ENCODE measurements at regions not wholly inside any gene's neighbourhood (a gene's known extent, or its start where the extent isn't known, plus 50 kb on each side); places are given as distances from the start of the nearest gene placed in this dataset.
"Not testable (repeated sequence)": the region's sequence is repeated elsewhere in the genome, so short reads cannot be mapped to it uniquely, and the experiment has no call there.

DNA sequence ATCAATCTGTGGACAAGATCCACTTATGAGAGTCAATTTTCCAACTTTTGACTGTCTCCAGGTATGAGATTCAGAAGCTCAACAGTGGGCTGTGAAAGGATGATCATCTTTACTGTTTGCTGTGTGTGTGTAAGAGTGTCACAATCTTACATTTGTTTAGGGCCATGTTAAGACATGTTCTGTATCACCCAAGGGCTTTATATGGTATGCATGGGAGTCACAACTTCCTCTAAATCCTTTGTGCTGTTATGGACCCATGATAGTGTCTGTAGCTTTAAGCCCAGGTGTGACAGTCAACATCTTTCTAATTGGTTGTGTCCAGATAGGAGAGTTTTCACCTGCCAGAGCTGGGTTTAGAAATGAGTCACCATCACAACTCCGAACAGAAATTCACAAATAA, 70.2 kb downstream of the ZNF726 start:
- intact Hi-C loops (cut with DNase I); H3K9me3 ChIP-seq; H3K27ac ChIP-seq (replicated peaks in 1 of 4); DNase-seq (ENCODE audit: extremely low spot score); H3K4me1 ChIP-seq; H3K36me3 ChIP-seq; H3K4me3 ChIP-seq; H3K27me3 ChIP-seq: not testable (repeated sequence)
- WGBS = 91% methylated on average over 1 of the region's 1 CpG

DNA sequence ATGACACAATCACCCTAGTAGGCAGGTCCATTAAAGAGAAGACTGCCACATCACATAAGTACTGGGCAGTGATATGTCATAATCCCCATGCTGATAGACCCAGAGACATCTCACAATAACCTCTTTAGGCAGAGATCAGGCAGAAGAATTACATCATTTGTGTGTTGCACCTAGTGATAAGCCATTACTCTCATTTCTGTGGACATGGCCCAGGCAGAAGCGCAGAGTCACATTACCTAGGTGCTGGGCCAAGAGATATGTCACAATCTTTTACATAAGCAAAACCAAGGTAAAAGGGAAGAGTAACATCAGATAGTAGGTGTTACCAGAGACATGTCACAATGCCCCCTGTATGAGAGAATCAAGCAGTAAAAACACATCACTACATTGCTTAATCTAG, 71.9 kb downstream of the ZNF726 start:
- intact Hi-C loops (cut with DNase I) = no loop called here
- Histone ChIP-seq H3K27me3 (no peaks in the 10 kb centered on the region), H3K4me3 (no peak overlapping the region), H3K36me3 (no peaks in the 10 kb centered on the region), H3K9me3 (no peaks in the 10 kb centered on the region), H3K4me1 (no peaks in the 10 kb centered on the region), H3K27ac (replicated peaks in 1 of 4) (no peak overlapping the region)
- DNase-seq (ENCODE audit: extremely low spot score) = no peak
- TF ChIP-seq POLR2A (IDR thresholded peaks at IDR 0.05; ENCODE audit: low read depth) = no peak
- 85% methylated on average over 1 of the region's 1 CpG for WGBS

DNA sequence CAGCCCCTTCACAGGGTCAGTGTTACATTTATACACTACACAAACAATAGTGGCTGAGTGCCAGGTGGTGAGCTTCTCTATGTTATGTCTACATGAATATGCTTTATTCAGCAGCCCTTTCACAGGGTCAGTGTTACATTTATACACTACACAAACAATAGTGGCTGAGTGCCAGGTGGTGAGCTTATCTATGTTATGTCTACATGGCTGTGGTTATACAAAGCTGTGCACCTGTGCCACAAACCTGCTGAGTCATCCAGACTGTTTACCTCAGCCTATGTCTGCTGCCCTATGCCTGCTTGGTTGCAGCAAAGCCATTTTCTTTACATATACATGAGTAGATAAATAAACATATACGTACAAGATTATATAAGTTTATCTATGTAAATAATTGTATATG, 76.5 kb downstream of the ZNF726 start:
- no peaks in the 10 kb centered on the region for H3K4me1 ChIP-seq

DNA sequence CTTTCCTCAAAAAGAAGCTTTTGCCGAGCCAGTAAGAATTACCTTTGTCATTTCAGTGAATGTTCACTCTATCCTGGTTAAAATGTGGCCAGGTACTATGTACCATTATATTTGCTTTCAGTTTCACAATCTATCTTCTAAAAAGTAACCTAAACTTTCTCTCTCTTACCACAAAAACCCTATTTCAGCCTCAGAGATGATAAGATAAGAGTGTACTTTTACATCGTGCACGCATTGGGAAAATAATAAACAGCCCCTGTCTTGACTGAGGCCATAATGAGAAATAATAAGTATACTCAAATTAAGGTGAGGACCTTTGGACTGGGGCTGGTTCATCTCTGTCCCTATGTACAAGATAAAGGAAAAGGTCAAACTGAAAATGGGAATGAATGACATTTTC, 77.7 kb downstream of the ZNF726 start:
- 81% methylated on average over 3 of the region's 3 CpGs for WGBS
- H3K4me3 ChIP-seq = no peak overlapping the region
- no peak for DNase-seq (ENCODE audit: extremely low spot score)
- H3K27me3 ChIP-seq = no peaks in the 10 kb centered on the region
- intact Hi-C loops (cut with DNase I) = no loop called here
- H3K4me1 ChIP-seq = no peaks in the 10 kb centered on the region
- TF ChIP-seq POLR2AphosphoS5 (IDR thresholded peaks at IDR 0.05) = no peak
- TF ChIP-seq POLR2A (IDR thresholded peaks at IDR 0.05; ENCODE audit: low read depth) = no peak
- no peak for TF ChIP-seq EP300 (IDR thresholded peaks at IDR 0.05)
- TF ChIP-seq, protein P1, sequence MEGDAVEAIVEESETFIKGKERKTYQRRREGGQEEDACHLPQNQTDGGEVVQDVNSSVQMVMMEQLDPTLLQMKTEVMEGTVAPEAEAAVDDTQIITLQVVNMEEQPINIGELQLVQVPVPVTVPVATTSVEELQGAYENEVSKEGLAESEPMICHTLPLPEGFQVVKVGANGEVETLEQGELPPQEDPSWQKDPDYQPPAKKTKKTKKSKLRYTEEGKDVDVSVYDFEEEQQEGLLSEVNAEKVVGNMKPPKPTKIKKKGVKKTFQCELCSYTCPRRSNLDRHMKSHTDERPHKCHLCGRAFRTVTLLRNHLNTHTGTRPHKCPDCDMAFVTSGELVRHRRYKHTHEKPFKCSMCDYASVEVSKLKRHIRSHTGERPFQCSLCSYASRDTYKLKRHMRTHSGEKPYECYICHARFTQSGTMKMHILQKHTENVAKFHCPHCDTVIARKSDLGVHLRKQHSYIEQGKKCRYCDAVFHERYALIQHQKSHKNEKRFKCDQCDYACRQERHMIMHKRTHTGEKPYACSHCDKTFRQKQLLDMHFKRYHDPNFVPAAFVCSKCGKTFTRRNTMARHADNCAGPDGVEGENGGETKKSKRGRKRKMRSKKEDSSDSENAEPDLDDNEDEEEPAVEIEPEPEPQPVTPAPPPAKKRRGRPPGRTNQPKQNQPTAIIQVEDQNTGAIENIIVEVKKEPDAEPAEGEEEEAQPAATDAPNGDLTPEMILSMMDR (IDR thresholded peaks at IDR 0.05) = no peak
- no peaks in the 10 kb centered on the region for H3K9me3 ChIP-seq
- H3K27ac ChIP-seq (replicated peaks in 1 of 4) = no peak overlapping the region
- no peaks in the 10 kb centered on the region for H3K36me3 ChIP-seq

More for the DNA sequence above, 76.5 kb downstream of the ZNF726 start:
- TF ChIP-seq POLR2AphosphoS5 (IDR thresholded peaks at IDR 0.05) = no peak
- no peak for TF ChIP-seq EP300 (IDR thresholded peaks at IDR 0.05)
- TF ChIP-seq, protein P1 (IDR thresholded peaks at IDR 0.05) = no peak
- TF ChIP-seq POLR2A (IDR thresholded peaks at IDR 0.05; ENCODE audit: low read depth) = no peak
- no peak for DNase-seq (ENCODE audit: extremely low spot score)
- no peaks in the 10 kb centered on the region for H3K27me3 ChIP-seq
- H3K27ac ChIP-seq (replicated peaks in 1 of 4) = no peak overlapping the region
- WGBS = 80% methylated on average over 1 of the region's 1 CpG
- intact Hi-C loops (cut with DNase I) = no loop called here
- no peaks in the 10 kb centered on the region for H3K36me3 ChIP-seq
- no peaks in the 10 kb centered on the region for H3K9me3 ChIP-seq
- no peak overlapping the region for H3K4me3 ChIP-seq

DNA sequence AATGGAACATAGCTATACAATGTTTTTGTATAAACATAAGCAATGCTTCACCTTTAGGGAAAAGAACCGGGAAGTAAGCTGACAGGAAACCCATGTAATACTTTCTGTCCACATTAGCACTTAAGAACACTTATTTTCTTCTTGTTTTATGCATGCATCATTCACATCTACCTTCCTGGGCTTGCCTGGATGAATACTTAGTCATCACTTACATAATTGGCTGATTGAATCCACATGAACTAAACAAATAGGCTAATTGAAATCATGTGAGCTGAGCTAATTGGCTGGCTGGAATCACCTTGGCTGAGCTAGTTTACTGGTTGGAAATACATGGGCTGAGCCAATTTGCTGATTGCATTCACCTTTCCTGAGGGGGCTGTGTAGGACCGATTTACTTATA, 78.8 kb downstream of the ZNF726 start:
- intact Hi-C loops (cut with DNase I) = no loop called here
- no peaks in the 10 kb centered on the region for H3K27me3 ChIP-seq
- H3K4me3 ChIP-seq = no peak overlapping the region
- no peak for TF ChIP-seq POLR2AphosphoS5 (IDR thresholded peaks at IDR 0.05)
- no peak for TF ChIP-seq POLR2A (IDR thresholded peaks at IDR 0.05; ENCODE audit: low read depth)
- TF ChIP-seq, protein P1 (IDR thresholded peaks at IDR 0.05) = no peak
- TF ChIP-seq EP300 (IDR thresholded peaks at IDR 0.05) = no peak
- H3K27ac ChIP-seq (replicated peaks in 1 of 4) = no peak overlapping the region
- no peaks in the 10 kb centered on the region for H3K36me3 ChIP-seq
- no peaks in the 10 kb centered on the region for H3K4me1 ChIP-seq
- no peaks in the 10 kb centered on the region for H3K9me3 ChIP-seq
- WGBS = 85% methylated on average over 2 of the region's 2 CpGs
- DNase-seq (ENCODE audit: extremely low spot score) = no peak

DNA sequence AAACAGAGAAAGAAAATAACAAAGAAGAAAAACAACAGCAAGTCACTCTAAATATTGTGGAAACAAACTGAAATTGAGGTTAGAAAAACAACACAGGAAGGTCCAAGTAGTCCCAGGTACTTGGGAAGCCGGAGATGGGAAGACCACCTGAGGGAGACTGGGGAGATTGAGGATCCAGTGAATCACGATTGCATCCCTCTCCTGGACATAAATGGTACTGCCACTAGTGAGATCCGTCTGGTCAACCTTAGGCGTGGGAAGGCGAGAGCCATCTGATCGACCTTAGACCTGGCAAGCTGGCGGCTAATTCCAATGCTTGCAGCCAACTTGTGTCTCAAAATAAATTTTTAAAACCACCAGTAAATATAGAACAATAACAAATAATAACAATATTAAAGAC, 81.9 kb downstream of the ZNF726 start:
- DNase-seq (ENCODE audit: extremely low spot score) = no peak
- intact Hi-C loops (cut with DNase I) = no loop called here
- WGBS = 69% methylated on average over 7 of the region's 7 CpGs

More for the DNA sequence above, 81.9 kb downstream of the ZNF726 start:
- no peak overlapping the region for H3K4me3 ChIP-seq
- no peak overlapping the region for H3K27ac ChIP-seq (replicated peaks in 1 of 4)
- H3K36me3 ChIP-seq = no peaks in the 10 kb centered on the region
- TF ChIP-seq, protein P1 (IDR thresholded peaks at IDR 0.05) = peak in 1 of 3 experiments; percentile 35
- no peak for TF ChIP-seq EP300 (IDR thresholded peaks at IDR 0.05)
- no peaks in the 10 kb centered on the region for H3K9me3 ChIP-seq
- H3K27me3 ChIP-seq = no peaks in the 10 kb centered on the region
- no peaks in the 10 kb centered on the region for H3K4me1 ChIP-seq
